ENCODE measurements at regions not wholly inside any gene's neighbourhood (a gene's known extent, or its start where the extent isn't known, plus 50 kb on each side); places are given as distances from the start of the nearest gene placed in this dataset.
"Not testable (repeated sequence)": the region's sequence is repeated elsewhere in the genome, so short reads cannot be mapped to it uniquely, and the experiment has no call there.

DNA sequence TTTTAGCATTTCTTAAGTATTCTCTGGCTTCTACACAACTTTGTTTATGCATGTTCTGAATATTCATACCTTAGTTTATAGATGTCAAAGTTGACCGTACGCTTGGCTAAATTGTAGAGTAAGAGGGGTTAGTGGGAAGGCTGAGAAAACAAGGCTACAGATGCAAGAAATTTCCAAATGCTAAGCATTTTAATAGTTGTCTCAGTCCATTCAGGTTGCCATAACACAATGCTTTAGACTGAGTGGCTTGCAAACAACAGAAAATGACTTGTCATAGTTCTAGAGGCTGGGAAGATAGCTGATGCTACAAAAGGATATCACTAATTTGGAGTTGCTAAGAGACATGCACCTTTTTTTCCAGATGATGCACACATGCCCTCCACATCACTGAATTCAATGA lies 53.0 kb upstream of the C1QTNF3 start:
- H3K4me3 ChIP-seq; H3K9me3 ChIP-seq (replicated peaks in 1 of 3); H3K4me1 ChIP-seq (replicated peaks in 1 of 2); intact Hi-C loops (cut with DNase I); H3K27me3 ChIP-seq; H3K27ac ChIP-seq; H3K36me3 ChIP-seq (replicated peaks in 1 of 2); DNase-seq: not testable (repeated sequence)
- no CpG with 5 or more reads among the region's 2 CpGs for WGBS, 4 donors

GRCh38 chr5:34099891-34100290 lies 56.9 kb upstream of the C1QTNF3 start:
- 81 to 100% (median 97%) methylated on average over 1 to 3 of the region's 3 CpGs for WGBS, 4 donors
- H3K4me1 ChIP-seq (replicated peaks in 1 of 2); H3K27ac ChIP-seq; H3K36me3 ChIP-seq (replicated peaks in 1 of 2); H3K27me3 ChIP-seq; H3K9me3 ChIP-seq (replicated peaks in 1 of 3); intact Hi-C loops (cut with DNase I); H3K4me3 ChIP-seq; DNase-seq: not testable (repeated sequence)

DNA sequence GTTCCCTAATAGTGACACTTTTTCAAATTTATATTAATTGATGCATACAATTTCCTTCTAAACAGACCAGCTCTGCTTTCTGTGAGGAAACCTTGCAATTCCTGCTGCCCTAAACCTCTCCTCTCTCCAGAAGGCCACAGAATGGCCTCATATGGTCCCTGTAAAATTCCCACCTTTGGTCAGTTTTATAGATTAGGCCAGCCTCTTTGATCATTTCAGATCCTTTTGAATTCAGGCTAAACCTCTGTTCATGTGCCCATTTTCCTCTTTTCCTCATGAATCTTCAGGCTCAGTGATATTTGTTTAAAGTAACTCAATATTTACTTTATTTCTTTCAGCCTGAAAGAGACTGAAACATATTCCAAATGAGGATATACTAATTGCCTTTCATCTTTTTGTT lies 58.6 kb upstream of the C1QTNF3 start:
- H3K4me3 ChIP-seq; H3K36me3 ChIP-seq (replicated peaks in 1 of 2); DNase-seq; intact Hi-C loops (cut with DNase I); H3K9me3 ChIP-seq (replicated peaks in 1 of 3); H3K4me1 ChIP-seq (replicated peaks in 1 of 2); H3K27me3 ChIP-seq; H3K27ac ChIP-seq: not testable (repeated sequence)

DNA sequence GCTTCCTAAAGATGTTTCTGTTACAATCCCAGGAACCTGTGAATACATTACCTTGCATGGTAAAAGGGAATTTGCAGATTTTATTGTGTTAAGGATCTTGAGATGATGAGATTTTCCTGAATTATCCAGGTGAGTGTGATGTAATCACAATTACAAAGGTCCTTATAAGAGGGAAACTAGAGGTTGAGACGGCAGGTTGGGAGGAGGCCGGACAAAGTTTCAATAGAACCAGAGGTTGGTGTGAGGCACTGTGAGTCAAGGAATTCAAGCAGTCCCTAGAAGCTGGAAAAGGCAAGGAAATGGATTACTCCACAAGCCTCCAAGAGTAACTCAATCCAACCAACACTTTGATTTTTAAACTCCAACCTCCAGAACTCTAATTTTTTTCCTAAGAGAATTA lies 65.9 kb upstream of the C1QTNF3 start:
- 83 to 100% (median 100%) methylated on average over 1 of the region's 2 CpGs for WGBS, 4 donors
- H3K27me3 ChIP-seq; H3K4me1 ChIP-seq (replicated peaks in 1 of 2); intact Hi-C loops (cut with DNase I); H3K27ac ChIP-seq; H3K9me3 ChIP-seq (replicated peaks in 1 of 3); H3K4me3 ChIP-seq; H3K36me3 ChIP-seq (replicated peaks in 1 of 2); DNase-seq: not testable (repeated sequence)

DNA sequence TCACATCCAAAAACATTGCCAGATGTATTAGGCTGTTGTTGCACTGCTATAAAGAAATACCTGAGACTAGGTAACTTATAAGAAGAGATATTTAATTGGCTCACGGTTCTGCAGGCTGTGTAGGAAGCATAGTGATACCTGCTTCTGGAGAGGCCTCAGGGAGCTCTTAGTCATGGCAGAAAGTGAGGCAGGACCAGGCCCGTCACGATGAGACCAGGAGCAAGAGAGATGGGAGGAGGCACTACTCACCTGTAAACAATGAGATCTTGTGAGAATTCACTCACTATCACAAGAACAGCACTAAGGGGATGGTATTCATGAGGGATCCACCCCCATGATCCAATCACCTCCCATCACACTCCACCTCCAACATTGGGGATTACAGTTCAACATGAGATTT lies 81.3 kb upstream of the C1QTNF3 start:
- H3K4me3 ChIP-seq; H3K27me3 ChIP-seq; DNase-seq; intact Hi-C loops (cut with DNase I); H3K27ac ChIP-seq; H3K36me3 ChIP-seq (replicated peaks in 1 of 2); H3K9me3 ChIP-seq (replicated peaks in 1 of 3); H3K4me1 ChIP-seq (replicated peaks in 1 of 2): not testable (repeated sequence)
- WGBS, 4 donors: 94 to 95% (median 95%) methylated on average over 3 of the region's 3 CpGs

DNA sequence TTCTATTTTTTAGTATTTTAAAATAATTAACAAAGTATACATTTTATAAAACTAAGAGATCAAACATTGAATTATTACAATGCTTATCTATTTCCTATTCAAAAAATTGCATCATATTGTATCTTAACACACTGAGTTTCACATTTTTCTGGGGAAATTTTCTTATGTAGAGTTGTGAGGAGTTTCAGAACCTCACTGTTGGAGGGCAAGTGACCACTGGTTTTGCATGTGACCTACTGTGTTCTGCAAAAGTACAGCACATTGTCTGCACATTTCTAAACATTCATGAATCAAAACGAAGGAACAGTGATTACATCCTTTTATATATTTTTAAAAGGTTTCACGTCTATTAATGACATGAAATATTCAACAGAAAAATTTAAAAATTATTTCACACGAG lies 82.3 kb upstream of the C1QTNF3 start:
- H3K27ac ChIP-seq; DNase-seq; H3K4me1 ChIP-seq (replicated peaks in 1 of 2); H3K36me3 ChIP-seq (replicated peaks in 1 of 2); H3K4me3 ChIP-seq; H3K27me3 ChIP-seq; H3K9me3 ChIP-seq (replicated peaks in 1 of 3); intact Hi-C loops (cut with DNase I): not testable (repeated sequence)
- WGBS, 4 donors: 91 to 97% (median 94%) methylated on average over 3 of the region's 3 CpGs

GRCh38 chr5:34126741-34127140 lies 83.7 kb upstream of the C1QTNF3 start:
- WGBS, 4 donors: 95 to 99% (median 97%) methylated on average over 3 of the region's 3 CpGs
- intact Hi-C loops (cut with DNase I); H3K36me3 ChIP-seq (replicated peaks in 1 of 2); H3K9me3 ChIP-seq (replicated peaks in 1 of 3); DNase-seq; H3K27ac ChIP-seq; H3K27me3 ChIP-seq; H3K4me1 ChIP-seq (replicated peaks in 1 of 2); H3K4me3 ChIP-seq: not testable (repeated sequence)

- DNase-seq; H3K27ac ChIP-seq; H3K36me3 ChIP-seq (replicated peaks in 1 of 2); H3K4me1 ChIP-seq (replicated peaks in 1 of 2); H3K9me3 ChIP-seq (replicated peaks in 1 of 3); H3K27me3 ChIP-seq; H3K4me3 ChIP-seq; intact Hi-C loops (cut with DNase I): not testable (repeated sequence)
- 92 to 100% (median 97%) methylated on average over 3 of the region's 3 CpGs for WGBS, 4 donors
Measured at GRCh38 chr5:34127818-34128217, 84.8 kb upstream of the C1QTNF3 start.

- intact Hi-C loops (cut with DNase I); H3K4me3 ChIP-seq; DNase-seq; H3K27ac ChIP-seq; H3K9me3 ChIP-seq (replicated peaks in 1 of 3); H3K27me3 ChIP-seq; H3K4me1 ChIP-seq (replicated peaks in 1 of 2); H3K36me3 ChIP-seq (replicated peaks in 1 of 2): not testable (repeated sequence)
Measured at GRCh38 chr5:34128890-34129289, 85.9 kb upstream of the C1QTNF3 start.

- H3K36me3 ChIP-seq (replicated peaks in 1 of 2); H3K9me3 ChIP-seq (replicated peaks in 1 of 3); H3K27ac ChIP-seq; H3K4me3 ChIP-seq; H3K4me1 ChIP-seq (replicated peaks in 1 of 2); H3K27me3 ChIP-seq; DNase-seq; intact Hi-C loops (cut with DNase I): not testable (repeated sequence)
- WGBS, 4 donors: 62 to 71% (median 67%) methylated on average over 3 to 4 of the region's 4 CpGs
Measured at GRCh38 chr5:34154988-34155387, 112.0 kb upstream of the C1QTNF3 start.

DNA sequence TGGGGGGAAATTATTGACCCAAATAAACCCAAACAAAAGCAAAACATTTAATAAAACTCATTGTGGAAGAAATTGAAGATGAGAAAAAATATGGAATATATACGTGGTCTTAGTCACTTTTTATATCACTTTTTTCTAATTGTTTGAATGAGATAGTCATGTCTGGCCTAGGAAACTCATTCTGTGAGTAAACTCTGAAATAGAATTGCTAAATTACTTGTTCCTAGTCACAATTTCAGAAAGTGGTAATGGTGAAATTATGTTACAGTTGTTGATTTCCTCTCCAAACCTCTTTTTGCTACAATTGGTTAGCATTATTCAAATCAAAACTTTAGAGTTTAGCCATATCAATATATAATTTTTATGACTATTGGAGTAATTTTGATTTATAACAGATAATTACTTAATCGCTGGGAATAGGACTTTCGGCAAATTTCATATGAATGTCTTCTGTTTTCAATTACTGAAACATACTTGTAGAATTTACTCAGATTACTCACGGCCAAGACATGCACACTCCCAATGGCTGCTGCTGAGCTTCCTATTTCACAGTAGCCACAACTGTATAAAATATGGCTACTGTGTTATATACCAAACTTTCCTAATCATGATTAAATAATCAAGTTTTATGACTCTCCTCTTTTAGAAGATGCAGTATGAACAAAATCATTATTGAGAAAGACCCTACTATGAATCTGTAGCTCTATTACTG lies 113.8 kb upstream of the C1QTNF3 start:
- DNase-seq; H3K36me3 ChIP-seq (replicated peaks in 1 of 2); H3K9me3 ChIP-seq (replicated peaks in 1 of 3); H3K27ac ChIP-seq; H3K27me3 ChIP-seq; H3K4me3 ChIP-seq; intact Hi-C loops (cut with DNase I); H3K4me1 ChIP-seq (replicated peaks in 1 of 2): not testable (repeated sequence)
- WGBS, 4 donors: 91 to 96% (median 92%) methylated on average over 4 of the region's 4 CpGs

DNA sequence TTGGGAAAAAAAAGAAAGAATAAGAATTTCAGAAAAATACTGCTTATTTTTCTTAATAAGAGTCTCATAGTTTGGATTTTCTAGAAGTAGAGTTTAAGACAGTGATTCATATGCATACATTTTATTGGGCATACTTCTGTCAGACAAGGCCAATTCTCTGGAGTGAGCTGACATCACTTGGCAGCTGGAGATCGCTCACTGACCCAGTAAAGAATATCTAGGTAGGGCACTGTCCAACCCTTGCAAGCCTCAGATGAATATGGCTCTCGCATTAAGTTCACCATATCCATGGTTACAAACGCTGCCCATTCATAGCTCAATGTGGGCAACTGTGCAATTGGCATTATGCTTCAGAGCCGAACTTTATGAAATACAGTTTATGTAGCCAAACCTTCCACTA lies 117.9 kb upstream of the C1QTNF3 start:
- H3K4me1 ChIP-seq (replicated peaks in 1 of 2); H3K27ac ChIP-seq; H3K36me3 ChIP-seq (replicated peaks in 1 of 2); DNase-seq; H3K27me3 ChIP-seq; H3K9me3 ChIP-seq (replicated peaks in 1 of 3); H3K4me3 ChIP-seq; intact Hi-C loops (cut with DNase I): not testable (repeated sequence)
- 78 to 92% (median 84%) methylated on average over 4 of the region's 4 CpGs for WGBS, 4 donors

Data from adrenal gland (tissue), 9 donors.